HG03039 (cell line): ENCODE measurements at regions not wholly inside any gene's neighbourhood (a gene's known extent, or its start where the extent isn't known, plus 50 kb on each side); places are given as distances from the start of the nearest gene placed in this dataset.

Experiments used
- ATAC-seq: cut with Tn5 transposase; IDR thresholded peaks from one replicate; pipeline ENCODE4 v1.9.1; 2021; ENCODE audit warnings: mild to moderate bottlenecking, moderate library complexity; ENCODE audit not compliant: unreplicated experiment

DNA sequence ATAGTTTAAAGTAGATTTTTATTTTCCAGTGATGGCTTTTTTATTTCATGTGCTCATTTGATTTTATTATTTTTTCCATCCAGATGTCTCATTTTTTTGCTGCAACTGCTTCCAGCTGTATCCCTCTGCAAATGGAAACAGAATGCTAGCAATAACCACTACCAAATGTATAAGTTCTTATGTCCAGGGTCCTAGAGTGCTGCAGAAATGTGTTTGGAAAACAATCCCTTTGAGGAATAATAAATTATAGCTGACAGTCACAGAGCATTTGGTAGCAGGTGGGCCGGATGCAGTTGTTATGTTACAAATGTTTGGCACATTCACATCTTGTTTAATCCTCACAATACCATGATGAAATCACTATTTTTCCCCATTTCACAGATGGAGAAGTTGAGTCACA lies 300.7 kb upstream of the PDGFD start:
- no peak for ATAC-seq

DNA sequence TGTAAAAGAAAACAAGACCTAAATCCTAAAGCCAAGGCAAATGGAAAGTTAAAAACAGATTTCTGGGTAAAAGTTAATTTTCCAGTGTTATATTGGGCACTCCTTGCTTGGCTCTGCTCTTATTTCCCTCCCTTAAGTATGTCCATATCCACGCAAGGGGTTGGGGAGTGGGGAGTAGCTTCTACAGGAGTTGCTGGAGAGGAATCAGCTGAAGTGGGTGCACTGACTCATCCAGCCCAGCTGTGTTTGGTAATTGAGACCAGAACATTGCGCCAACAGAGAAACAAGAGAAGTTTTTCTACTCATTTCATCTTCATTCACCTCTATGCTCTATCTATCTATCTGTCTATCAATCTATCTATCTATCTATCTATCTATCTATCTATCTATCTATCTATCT lies 298.4 kb upstream of the PDGFD start:
- no peak for ATAC-seq

DNA sequence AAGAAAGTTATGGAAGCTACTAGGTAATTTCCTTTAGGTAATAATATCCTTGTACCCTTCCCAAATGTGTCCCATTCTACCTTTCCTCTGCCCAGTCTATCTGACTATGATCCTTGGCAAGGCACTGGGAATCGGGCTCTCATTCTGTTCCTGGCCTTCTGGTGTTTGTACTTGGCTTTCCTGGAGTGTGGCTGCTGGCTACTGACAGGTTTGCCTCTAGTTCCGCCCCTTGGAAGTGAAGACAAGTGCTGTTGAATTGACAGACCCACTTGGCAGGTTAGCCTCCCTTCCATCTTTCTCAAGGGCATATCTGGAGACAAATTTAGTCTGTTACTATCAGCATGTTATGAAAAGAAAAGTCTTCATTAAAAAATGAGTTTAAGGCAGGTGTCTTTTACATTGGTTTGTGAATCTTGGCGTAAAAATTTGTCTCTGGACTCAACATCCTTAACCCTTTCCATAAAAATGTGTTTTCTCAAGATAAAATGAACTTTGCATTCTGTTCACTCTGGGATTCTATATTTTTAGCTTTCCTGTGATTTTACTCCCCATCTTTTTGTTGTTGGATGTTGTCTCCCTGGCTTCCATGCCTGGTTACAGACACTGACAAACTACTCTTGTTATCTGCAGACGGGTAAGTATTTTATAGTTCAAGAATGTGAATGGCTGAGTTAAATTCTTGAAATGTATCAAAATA lies 287.4 kb upstream of the PDGFD start:
- ATAC-seq: no peak

DNA sequence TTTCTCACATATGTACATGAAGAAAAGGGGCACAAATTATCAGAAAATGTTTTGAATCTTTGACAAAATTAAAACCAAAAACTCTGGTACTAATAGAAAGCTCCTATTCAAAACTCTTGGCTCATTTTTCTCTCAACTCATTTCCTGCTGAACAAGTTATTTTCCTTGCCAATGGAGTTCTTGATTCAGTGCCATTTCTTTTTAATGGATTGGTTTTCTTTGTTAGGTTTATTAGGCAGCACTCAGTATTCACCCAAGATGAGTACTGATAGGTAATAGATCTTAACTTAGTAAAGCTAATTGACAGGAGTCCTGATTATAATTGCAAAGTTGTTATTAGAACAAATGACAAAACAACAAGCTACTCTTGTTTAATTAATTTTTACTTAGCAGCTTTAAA lies 279.4 kb upstream of the PDGFD start:
- no peak for ATAC-seq

DNA sequence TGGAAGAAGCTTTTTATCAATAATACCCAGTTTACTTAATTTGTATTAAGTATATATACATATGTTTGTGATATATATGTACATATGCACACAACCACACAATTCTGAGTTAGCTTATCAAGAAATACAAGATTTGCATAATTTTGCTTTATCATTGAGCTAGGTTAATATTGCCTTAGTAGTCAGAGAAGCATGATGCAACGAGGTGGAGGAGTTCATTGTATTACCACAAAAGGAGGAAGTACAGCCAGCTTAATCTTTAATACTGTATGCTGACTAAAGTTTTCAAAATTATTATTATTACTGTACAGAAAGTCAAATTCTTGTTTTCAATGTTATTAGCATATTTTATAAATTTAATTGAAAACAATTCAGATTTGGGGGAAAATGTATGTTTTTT lies 278.4 kb upstream of the PDGFD start:
- no peak for ATAC-seq

DNA sequence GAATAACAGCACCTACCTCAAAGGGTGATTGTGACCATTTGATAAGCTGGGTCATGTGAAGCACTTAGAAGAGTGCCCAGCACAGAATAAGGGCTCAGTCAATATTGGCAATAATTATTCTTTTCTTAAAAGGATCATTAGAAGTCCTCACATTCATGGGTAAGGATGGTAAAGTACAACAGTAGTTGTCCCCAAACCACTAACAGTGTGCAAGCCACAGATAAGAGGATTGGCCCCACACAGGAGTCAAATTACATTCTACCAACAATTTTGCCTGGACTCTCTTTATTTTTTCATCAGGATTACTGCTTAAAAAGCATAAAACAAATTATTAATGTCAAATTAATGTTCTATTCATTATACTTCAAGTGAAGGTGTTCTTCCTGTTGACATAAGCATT lies 271.5 kb upstream of the PDGFD start:
- no peak for ATAC-seq

DNA sequence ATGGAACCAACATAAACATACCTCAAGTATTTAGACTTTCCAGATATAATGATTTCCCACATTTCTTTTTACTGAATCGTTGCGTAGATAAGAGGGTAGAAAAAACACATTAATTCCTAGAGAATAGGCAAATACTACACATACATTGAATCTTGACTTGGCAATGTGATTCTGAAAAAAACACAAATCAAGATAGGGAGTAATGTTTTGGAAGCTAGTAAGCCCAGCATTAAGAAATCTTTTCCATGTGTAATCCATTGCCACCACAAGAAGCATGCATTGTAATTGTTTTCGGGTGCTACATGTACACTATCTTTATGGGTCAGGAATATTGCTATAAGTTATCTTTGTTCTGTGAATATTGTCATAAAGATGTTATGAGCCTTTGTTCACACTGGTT lies 269.8 kb upstream of the PDGFD start:
- no peak for ATAC-seq

DNA sequence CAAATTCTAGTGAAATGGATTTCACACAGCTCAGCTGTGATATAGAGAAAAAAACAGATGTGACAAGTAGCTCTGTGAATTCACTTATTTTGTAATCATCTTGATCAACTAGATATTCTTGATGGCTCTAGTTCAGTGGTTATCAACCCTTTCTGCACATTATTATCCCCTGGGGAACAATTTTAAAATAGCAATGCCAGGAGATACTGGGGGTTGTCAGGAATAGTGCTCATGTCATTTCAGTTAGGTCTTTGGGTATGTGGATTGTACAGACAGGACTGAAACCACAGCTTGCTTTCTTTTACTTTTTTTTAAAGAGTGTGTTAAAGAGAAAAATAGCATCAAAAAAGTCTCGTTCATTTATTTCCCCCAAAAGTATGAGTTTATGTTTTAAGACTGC lies 269.0 kb upstream of the PDGFD start:
- no peak for ATAC-seq

DNA sequence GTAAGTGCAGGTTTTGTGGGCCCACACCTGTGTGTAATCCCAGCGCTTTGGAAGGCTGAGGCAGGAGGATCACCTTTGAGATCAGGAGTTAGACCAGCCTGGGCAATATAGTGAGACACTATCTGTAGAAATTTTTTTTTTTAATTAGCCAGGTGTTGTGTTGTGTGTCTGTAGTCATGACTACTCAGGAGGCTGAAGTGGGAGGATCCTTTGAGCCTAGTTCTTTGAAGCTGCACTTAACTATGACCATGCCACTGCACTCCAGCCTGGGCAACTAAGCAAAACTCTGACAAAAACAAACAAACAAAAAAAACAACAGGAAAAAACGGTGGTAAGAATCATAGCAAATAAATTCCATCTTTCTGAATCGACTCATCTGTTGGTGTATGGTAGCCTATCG lies 268.6 kb upstream of the PDGFD start:
- no peak for ATAC-seq

DNA sequence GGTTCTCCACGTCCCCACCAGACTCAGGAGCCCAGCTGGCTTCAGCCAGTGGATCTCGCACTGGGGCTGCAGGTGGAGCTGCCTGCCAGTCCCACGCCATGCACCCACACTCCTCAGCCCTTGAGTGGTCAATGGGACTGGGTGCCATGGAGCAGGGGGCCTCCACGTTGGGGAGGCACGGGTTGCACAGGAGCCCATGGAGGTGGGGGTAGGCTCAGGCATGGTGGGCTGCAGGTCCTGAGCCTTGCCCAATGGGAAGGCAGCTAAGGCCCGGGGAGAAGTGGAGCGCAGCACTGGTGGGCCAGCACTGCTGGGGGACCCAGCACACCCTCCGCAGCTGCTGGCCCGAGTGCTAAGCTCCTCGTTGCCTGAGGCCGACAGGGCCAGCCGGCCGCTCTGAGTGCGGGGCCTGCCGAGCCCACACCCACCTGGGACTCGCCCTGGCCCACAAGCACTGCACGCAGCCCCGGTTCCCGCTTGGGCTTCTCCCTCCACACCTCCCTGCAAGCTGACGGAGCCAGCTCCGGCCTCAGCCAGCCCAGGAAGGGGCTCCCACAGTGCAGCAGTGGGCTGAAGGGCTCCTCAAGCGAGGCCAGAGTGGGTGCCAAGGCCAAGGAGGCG lies 258.5 kb upstream of the PDGFD start:
- no peak for ATAC-seq

DNA sequence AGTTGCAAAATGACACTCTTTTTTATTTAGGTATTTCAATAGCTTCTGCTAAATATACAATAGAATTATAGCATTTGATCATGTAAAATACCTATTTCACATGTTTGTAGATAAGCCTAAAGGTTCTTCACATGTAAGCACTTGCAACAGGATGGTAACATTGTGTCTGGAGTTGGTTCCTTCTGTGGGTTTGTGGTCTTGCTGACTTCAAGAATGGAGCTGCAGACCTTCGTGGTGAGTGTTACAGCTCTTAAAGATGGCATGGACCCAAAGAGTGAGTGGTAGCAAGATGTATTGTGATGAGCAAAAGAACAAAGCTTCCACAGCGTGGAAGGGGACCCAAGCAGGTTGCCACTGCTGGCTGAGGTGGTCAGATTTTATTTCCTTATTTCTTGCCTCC lies 246.4 kb upstream of the PDGFD start:
- ATAC-seq: no peak

DNA sequence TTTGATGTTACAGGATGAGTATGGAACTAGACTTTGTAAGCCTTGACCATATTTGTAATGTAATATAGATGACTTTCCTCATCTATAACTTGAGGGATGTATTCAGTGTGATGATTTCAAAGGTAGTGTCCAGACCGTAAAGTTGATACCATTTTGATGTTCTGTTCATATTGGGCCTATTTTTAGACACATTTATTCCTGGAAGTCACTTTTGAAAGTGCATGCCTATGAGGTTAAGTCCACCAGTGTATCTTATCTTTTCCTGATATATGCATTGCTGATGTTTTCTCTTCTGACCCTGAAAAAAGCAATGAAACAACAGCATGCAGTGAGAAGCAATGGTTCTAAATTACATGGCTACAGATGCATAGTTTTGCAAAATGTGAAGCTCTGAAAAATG lies 244.7 kb upstream of the PDGFD start:
- ATAC-seq: no peak

DNA sequence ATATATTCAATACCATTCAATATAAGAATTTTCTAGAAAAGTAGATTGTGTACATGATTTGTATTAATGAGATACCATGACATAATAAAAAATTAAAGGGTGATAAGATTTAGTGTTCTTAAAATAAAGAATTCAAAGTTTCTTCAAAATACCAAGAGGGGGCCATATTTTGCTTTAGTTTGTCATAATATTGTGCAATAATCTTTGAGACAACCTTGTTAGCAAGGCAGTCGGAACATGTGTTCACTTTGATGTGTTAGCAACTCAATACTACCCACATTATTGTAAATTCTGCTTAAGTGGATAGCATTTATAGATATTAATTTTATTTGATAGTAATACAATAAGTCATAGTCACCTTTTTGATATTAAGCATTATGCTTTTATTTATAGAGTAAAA lies 241.3 kb upstream of the PDGFD start:
- ATAC-seq: no peak

DNA sequence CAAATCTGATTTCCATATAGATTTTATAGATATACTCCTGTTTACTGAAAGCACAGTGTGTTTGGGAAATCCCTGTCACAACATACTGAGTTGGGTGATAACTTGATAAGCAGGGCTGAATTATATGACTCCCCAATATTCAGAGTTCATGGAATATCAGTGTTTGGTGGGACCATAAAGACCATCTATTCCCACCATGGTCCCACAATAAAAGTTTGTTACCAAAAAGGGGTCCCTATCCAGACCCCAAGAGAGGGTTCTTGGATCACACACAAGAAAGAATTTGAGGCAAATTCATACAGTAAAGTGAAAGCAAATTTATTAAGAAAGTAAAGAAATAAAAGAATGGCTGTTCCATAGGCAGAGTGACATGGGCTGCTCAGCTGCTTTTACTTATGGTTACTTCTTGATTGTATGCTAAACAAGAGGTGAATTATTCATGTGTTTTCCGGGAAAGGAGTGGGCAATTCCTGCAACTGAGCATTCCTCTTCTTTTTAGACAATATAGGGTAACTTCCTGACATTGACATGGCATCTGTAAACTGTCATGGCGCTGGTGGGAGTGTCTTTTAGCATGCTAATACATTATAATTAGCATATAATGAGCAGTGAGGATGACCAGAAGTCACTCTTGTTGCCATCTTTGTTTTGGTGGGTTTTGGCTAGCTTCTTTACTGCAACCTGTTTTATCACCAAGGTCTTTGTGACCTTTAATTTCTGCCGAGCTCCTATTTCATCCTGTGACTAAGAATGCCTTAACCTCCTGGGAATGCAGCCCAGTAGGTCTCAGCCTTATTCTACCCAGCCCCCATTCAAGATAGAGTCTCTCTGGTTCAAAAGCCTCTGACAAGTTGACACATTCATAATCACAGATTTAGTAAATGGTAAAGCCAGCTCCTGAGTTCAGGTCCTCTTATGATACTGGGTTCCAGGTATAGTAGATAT lies 240.6 kb upstream of the PDGFD start:
- ATAC-seq: no peak

DNA sequence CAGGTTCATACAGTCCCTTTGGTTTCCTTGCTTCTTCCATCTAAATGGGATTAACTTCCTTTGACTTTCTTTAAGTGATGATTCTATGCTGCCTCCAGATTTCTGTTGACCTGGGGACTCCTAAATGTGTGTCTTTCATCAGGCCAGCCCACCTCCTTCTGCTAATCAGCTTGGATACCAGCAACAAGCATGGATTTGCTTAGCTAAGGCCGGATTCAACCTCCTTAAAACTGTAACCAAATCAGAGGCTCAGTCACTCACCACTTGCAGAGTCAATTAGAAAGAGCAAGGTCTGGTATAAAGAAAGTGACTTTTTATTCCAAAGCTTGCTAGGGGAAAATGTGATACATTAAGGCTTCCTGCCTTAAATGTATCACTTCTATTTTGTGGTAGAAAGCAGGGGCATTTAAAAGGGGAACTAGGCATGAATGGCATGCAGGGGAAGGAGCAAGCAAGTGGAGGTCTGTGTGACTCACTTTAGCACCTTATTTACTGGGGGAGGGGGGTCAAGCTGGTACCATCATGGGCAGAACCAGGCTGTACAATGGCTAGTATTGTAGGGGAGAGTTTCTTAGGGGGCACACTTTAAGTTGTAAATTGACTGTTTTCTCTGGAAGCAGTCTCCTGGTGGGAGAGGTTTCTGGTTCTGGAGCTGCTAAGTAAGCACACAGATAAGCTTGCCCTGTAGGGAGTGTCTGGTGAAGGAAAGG lies 239.0 kb upstream of the PDGFD start:
- no peak for ATAC-seq

DNA sequence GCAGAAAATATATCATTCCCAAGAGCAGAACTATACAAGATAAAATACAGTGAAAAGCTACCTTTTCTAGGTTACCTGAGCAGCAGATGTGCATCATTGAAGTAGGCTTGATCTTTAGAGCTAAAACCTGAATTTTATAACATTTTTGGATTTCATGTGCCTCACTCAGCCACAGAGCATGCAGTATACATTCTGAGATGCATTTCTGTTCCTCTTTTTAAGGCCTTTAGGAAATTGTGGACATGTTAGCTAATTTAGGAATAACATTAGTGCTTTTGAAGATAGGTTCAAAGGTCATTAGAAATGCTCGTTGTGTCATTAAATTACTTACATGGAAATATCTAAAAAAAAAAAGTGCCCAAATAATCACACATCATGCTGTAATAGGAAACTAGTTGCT lies 230.6 kb upstream of the PDGFD start:
- no peak for ATAC-seq

DNA sequence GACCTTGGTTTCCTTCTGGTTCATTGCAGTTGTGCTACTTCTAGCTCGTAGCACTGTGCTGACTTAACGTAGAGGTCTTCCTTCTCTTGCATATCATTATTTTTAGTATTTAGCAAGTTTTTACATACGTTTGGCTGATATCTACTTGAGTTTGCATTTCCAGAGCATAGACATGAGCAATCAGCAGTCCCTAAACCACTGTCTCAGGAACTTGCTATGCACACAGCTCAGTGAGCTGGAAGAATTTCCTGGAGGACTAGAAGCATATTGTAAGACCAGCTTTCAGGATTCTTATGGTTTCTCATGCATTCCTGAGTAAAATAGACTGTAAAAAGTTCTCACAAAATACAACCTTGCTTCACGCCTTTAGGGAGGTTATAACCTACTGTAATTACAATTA lies 226.7 kb upstream of the PDGFD start:
- ATAC-seq: no peak

DNA sequence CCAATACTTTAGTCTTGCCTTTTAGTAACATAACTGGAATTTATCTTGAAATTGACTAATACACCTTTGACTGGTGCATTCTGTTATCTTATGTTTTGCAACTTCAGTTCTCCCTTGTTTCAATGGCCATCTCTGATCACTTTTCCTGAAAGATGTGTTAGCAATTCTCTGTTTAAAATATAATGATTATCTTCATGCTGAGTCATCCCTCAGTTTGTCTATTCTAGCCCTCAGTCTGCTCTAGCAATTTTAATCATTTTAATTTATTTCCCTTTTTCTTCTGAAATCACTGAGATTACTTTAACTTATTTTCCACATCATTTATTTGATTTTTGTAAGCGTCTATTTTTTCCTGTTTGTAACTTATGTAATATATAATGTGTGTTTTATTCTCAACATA lies 221.9 kb upstream of the PDGFD start:
- ATAC-seq: no peak

DNA sequence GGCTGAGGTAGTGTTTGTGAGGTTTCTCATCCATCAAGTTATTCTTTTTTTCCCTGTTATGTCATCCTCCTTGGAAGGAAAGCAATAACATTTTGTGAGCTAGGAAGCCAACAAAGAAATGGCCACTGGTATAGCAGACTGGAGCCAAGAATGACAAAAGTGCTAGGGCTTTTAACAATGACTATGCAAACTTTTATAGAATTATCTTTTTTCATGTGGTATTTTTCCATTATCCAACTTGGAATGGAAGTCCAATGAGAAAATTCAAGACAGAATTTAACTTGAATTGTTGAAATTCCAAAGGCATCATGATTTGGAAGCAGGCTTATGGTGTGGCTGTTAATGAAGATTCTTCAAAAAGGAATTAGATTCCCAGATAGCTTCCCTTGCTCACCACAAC lies 216.4 kb upstream of the PDGFD start:
- no peak for ATAC-seq

DNA sequence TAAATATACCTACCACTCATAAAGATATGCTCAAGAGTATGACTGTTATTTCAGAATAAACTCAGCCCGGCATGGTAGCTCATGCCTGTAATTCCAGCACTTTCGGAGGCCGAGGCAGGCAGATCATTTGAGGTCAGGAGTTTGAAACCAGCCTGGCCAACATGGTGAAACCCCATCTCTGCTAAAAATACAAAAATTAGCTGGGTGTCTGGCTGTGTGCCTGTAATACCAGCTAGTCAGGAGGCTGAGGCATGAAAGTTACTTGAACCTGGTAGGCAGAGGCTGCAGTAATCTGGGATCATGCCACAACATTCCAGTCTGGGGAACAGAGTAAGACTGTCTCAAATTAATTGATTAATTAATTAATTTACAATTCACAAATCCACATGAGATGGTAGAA lies 208.2 kb upstream of the PDGFD start:
- ATAC-seq: no peak

DNA sequence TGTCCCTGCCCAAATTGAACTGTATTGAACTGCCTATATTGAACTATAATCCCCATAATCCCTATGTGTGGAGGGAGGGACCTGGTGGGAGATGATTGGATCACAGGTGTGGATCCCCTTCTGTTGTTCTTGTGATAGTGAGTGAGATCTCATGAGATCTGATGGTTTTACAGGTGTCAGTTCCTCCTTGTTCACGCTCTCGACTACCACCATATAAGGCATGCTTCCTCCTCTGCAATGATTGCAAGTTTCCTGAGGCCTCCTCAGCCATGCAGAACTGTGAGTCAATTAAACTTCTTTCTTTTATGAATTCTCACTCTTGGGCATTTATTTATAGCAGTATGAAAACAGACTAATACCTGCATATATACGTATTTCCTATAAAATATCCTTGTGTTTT lies 206.5 kb upstream of the PDGFD start:
- no peak for ATAC-seq
